Effector CD8-positive, alpha-beta T cell (primary cell): ENCODE measurements at regions not wholly inside any gene's neighbourhood (a gene's known extent, or its start where the extent isn't known, plus 50 kb on each side); places are given as distances from the start of the nearest gene placed in this dataset.

Source experiments
- DNase-seq: peaks from one replicate; lab custom pipeline; 2025; lab: John Stamatoyannopoulos, UW

- no peak for DNase-seq
These were observed 660.4 kb upstream of the KLF12 start for GRCh38 chr13:74794582-74794981.

GRCh38 chr13:74794147-74794546 is 659.9 kb upstream of the KLF12 start:
- DNase-seq, result no peak

GRCh38 chr13:74784959-74785358 is 650.8 kb upstream of the KLF12 start:
- no peak for DNase-seq

- no peak for DNase-seq
These were observed 644.7 kb upstream of the KLF12 start for GRCh38 chr13:74778946-74779345.

GRCh38 chr13:74778087-74778486 is 643.9 kb upstream of the KLF12 start:
- no peak for DNase-seq

- no peak for DNase-seq
These were observed 640.1 kb upstream of the KLF12 start for GRCh38 chr13:74774264-74774663.

GRCh38 chr13:74773248-74773647 is 639.0 kb upstream of the KLF12 start:
- DNase-seq, result no peak

- no peak for DNase-seq
These were observed 637.8 kb upstream of the KLF12 start for GRCh38 chr13:74771964-74772363.

- DNase-seq, result no peak
These were observed 636.2 kb upstream of the KLF12 start for GRCh38 chr13:74770361-74770760.

- DNase-seq, result no peak
These were observed 635.1 kb upstream of the KLF12 start for GRCh38 chr13:74769333-74769732.

- DNase-seq, result no peak
These were observed 634.4 kb upstream of the KLF12 start for GRCh38 chr13:74768521-74769085.

- DNase-seq, result no peak
These were observed 632.8 kb upstream of the KLF12 start for GRCh38 chr13:74767050-74767449.

GRCh38 chr13:74765955-74766354 is 631.8 kb upstream of the KLF12 start:
- DNase-seq, result no peak

GRCh38 chr13:74761801-74762757 is 627.9 kb upstream of the KLF12 start:
- no peak for DNase-seq

- no peak for DNase-seq
These were observed 624.0 kb upstream of the KLF12 start for GRCh38 chr13:74758188-74758587.

- DNase-seq, result no peak
These were observed 620.9 kb upstream of the KLF12 start for GRCh38 chr13:74755065-74755464.

- DNase-seq, result no peak
These were observed 617.5 kb upstream of the KLF12 start for GRCh38 chr13:74751739-74752138.

- no peak for DNase-seq
These were observed 613.2 kb upstream of the KLF12 start for GRCh38 chr13:74747186-74747955.

- DNase-seq, result no peak
These were observed 609.8 kb upstream of the KLF12 start for GRCh38 chr13:74743992-74744391.

GRCh38 chr13:74741732-74742131 is 607.5 kb upstream of the KLF12 start:
- no peak for DNase-seq

- DNase-seq, result no peak
These were observed 598.7 kb upstream of the KLF12 start for GRCh38 chr13:74732736-74733385.

GRCh38 chr13:74731731-74732130 is 597.5 kb upstream of the KLF12 start:
- DNase-seq, result no peak
